ENCODE measurements at regions not wholly inside any gene's neighbourhood (a gene's known extent, or its start where the extent isn't known, plus 50 kb on each side); places are given as distances from the start of the nearest gene placed in this dataset.

DNA sequence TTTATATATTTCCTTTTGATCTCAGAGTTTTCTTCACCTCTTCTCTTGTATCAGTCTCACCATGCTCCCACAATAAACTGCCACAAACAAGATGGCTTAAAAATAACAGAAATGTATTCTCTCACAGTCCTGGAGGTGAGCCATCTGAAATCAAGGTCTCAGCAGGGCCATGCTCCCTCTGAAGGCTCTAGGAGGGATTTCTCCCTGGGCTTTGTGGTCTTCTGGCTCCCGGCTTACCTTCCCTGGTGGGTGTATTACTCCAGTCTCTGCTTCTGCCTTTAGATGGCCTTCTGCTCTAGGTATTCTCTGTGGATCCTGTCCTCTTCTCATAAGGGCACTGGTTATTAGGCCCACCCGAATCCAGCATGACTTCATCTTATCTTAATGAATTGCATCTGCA is 994.7 kb upstream of the POU3F3 start:
- no peak for TF ChIP-seq EZH2 (IDR thresholded peaks at IDR 0.05; ENCODE audit: insufficient read depth, poor library complexity, severe bottlenecking)
- no peak for TF ChIP-seq EZH2phosphoT487 (IDR thresholded peaks at IDR 0.05; ENCODE audit: insufficient read depth, low read depth)

Data from GM23248 (cell line).